Uterus (tissue), 3 donors: ENCODE measurements at regions not wholly inside any gene's neighbourhood (a gene's known extent, or its start where the extent isn't known, plus 50 kb on each side); places are given as distances from the start of the nearest gene placed in this dataset.

Experiments
- DNase-seq, 2 donors: peaks; one replicate each; pipeline ENCODE4 v3.0.0-alpha.2; 2019 to 2020
- H3K27ac ChIP-seq, 2 donors: fragments of 200-600 bp; sonication (generic); 1 replicate in 1 of 2; 2 replicates in 1 of 2; pipeline ENCODE4 v1.5.1; 2016 to 2018
- H3K27me3 ChIP-seq, 2 donors: fragments of 200-600 bp; sonication (generic); one replicate each; pipeline ENCODE4 v1.5.1; 2018 to 2019; ENCODE audit warnings: control low read depth in 1 of 2
- H3K36me3 ChIP-seq, 2 donors: fragments of 200-600 bp; sonication (generic); one replicate each; pipeline ENCODE4 v1.5.1; 2019; ENCODE audit warnings: control low read depth in 1 of 2
- H3K4me1 ChIP-seq, 2 donors: fragments of 200-600 bp; sonication (generic); one replicate each; pipeline ENCODE4 v1.5.1; 2018 to 2019; ENCODE audit warnings: control low read depth in 1 of 2
- H3K4me3 ChIP-seq, 2 donors: fragments of 200-600 bp; sonication (generic); 1 replicate in 1 of 2; 2 replicates in 1 of 2; pipeline ENCODE4 v1.5.1; 2018 to 2019; ENCODE audit warnings: mild to moderate bottlenecking in 1 of 2
- H3K9me3 ChIP-seq, 2 donors: fragments of 200-600 bp; sonication (generic); one replicate each; pipeline ENCODE4 v1.5.1; 2019; ENCODE audit warnings: control low read depth in 1 of 2
- POLR2A ChIP-seq, 2 donors: fragments of 450-650 bp; IDR thresholded peaks; one replicate each; pipeline ENCODE4 v1.6.1; 2016; ENCODE audit warnings: antibody characterized with exemption in 2 of 2, mild to moderate bottlenecking in 1 of 2, moderate library complexity in 1 of 2
- intact Hi-C: fragments of 100-400 bp; cut with DNase I; formaldehyde crosslinking; loops from one replicate; pipeline ENCODE4 v1.15.1; 2023; ENCODE audit warnings: low total_unique reads
- TF ChIP-seq, protein P1 (sequence below), 4 experiments: fragments of 200-600 bp in 2 of 4; fragments of 450-650 bp in 2 of 4; sonication (generic) in 2 of 4; IDR thresholded peaks; one replicate each; pipeline ENCODE4 v1.5.1; 2016 to 2019; ENCODE audit warnings: antibody characterized with exemption in 4 of 4, mild to moderate bottlenecking in 2 of 4, moderate library complexity in 1 of 4
- donor health status: DM: yes; HTN: yes; CAD: no.

GRCh38 chr18:55821219-55821618, 233.2 kb upstream of the TCF4 start:
- Histone ChIP-seq H3K27me3 (no peaks in the 10 kb centered on the region), H3K36me3 (no peaks in the 10 kb centered on the region), H3K4me3 (no peak overlapping the region), H3K9me3 (no peaks in the 10 kb centered on the region), H3K27ac (peak overlapping the region in 1 of 2 donors; percentile 29), H3K4me1 (no peaks in the 10 kb centered on the region)
- TF ChIP-seq POLR2A (IDR thresholded peaks at IDR 0.05), result no peak
- TF ChIP-seq, protein P1, sequence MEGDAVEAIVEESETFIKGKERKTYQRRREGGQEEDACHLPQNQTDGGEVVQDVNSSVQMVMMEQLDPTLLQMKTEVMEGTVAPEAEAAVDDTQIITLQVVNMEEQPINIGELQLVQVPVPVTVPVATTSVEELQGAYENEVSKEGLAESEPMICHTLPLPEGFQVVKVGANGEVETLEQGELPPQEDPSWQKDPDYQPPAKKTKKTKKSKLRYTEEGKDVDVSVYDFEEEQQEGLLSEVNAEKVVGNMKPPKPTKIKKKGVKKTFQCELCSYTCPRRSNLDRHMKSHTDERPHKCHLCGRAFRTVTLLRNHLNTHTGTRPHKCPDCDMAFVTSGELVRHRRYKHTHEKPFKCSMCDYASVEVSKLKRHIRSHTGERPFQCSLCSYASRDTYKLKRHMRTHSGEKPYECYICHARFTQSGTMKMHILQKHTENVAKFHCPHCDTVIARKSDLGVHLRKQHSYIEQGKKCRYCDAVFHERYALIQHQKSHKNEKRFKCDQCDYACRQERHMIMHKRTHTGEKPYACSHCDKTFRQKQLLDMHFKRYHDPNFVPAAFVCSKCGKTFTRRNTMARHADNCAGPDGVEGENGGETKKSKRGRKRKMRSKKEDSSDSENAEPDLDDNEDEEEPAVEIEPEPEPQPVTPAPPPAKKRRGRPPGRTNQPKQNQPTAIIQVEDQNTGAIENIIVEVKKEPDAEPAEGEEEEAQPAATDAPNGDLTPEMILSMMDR (IDR thresholded peaks at IDR 0.05), result no peak
- no peak for DNase-seq
- intact Hi-C loops, result no loop called here

GRCh38 chr18:55819448-55819847, 231.5 kb upstream of the TCF4 start:
- Histone ChIP-seq H3K36me3 (no peaks in the 10 kb centered on the region), H3K4me3 (no peak overlapping the region), H3K9me3 (no peaks in the 10 kb centered on the region), H3K27ac (no peak overlapping the region), H3K27me3 (no peaks in the 10 kb centered on the region), H3K4me1 (no peaks in the 10 kb centered on the region)
- TF ChIP-seq, protein P1 (IDR thresholded peaks at IDR 0.05), result no peak
- TF ChIP-seq POLR2A (IDR thresholded peaks at IDR 0.05), result no peak
- no peak for DNase-seq
- intact Hi-C loops, result no loop called here

DNA sequence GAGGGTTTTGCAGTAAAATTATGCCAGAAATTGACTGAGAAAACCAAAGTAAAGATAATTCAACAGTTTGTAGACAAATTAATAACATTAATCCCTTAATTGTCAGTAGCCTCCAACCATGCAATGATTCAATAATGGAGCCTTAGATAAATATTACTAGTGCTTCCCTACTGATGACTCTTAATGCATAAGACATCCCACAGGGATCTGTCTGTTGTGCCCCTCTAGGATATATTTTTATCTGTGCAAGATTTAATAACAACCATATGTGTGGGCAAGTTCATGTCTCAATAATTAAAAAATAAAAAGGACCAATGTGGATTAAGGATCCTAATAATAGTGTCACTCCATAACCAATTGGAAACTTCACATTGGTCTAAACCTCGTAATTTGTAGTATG, 230.3 kb upstream of the TCF4 start:
- H3K4me1 ChIP-seq, result no peaks in the 10 kb centered on the region
- intact Hi-C loops, result no loop called here

GRCh38 chr18:55811925-55812324, 223.9 kb upstream of the TCF4 start:
- no peaks in the 10 kb centered on the region for H3K36me3 ChIP-seq
- H3K4me3 ChIP-seq, result no peak overlapping the region
- H3K27me3 ChIP-seq, result no peaks in the 10 kb centered on the region
- H3K27ac ChIP-seq, result no peak overlapping the region
- DNase-seq, result no peak
- H3K9me3 ChIP-seq, result no peaks in the 10 kb centered on the region
- no peak for TF ChIP-seq POLR2A (IDR thresholded peaks at IDR 0.05)
- TF ChIP-seq, protein P1 (IDR thresholded peaks at IDR 0.05), result no peak
- H3K4me1 ChIP-seq, result no peaks in the 10 kb centered on the region
- intact Hi-C loops, result no loop called here

More for the DNA sequence above, 230.3 kb upstream of the TCF4 start:
- no peak for DNase-seq
- no peaks in the 10 kb centered on the region for H3K9me3 ChIP-seq
- H3K27ac ChIP-seq, result no peak overlapping the region
- H3K36me3 ChIP-seq, result no peaks in the 10 kb centered on the region
- TF ChIP-seq, protein P1 (IDR thresholded peaks at IDR 0.05), result no peak
- TF ChIP-seq POLR2A (IDR thresholded peaks at IDR 0.05), result no peak
- no peaks in the 10 kb centered on the region for H3K27me3 ChIP-seq
- no peak overlapping the region for H3K4me3 ChIP-seq

DNA sequence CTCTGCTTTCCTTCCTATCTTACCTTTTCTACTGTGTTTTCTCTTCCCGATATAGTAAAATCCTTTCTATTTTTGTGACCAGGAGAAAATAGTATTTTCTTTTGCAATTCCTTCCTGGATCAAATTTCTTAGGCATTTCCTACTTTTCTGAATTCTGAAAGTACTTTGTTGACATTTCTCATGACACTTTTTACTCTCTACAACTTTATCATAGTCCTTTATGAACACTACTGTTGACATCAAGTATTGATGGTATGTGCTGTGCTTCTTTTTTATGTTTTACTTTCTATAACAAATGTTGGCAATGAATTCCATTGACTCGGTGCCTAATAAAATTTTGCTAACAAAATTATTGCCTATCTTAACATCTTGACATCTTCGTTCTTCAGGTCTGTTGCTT, 217.7 kb upstream of the TCF4 start:
- Histone ChIP-seq H3K4me1 (no peaks in the 10 kb centered on the region), H3K27me3 (no peaks in the 10 kb centered on the region), H3K4me3 (no peak overlapping the region), H3K9me3 (peaks cover 0 to 4% of the 10 kb centered on the region in 2 donors), H3K36me3 (no peaks in the 10 kb centered on the region), H3K27ac (no peak overlapping the region)
- DNase-seq, result no peak
- TF ChIP-seq, protein P1 (IDR thresholded peaks at IDR 0.05), result no peak
- no peak for TF ChIP-seq POLR2A (IDR thresholded peaks at IDR 0.05)
- intact Hi-C loops, result no loop called here
